Astrocyte of the spinal cord (primary cell): ENCODE measurements at regions not wholly inside any gene's neighbourhood (a gene's known extent, or its start where the extent isn't known, plus 50 kb on each side); places are given as distances from the start of the nearest gene placed in this dataset.
A peak's percentile ranks its signal among the peaks of the same experiment; 100 is the strongest.
"Not testable (repeated sequence)": the region's sequence is repeated elsewhere in the genome, so short reads cannot be mapped to it uniquely, and the experiment has no call there.

Source experiments
- DNase-seq: peaks from one replicate; pipeline ENCODE4 v3.0.0; 2011; ENCODE audit warnings: low read depth, low spot score
- H3K4me3 ChIP-seq: 2 replicates; pipeline ENCODE4 v1.5.1; 2011; ENCODE audit warnings: low read depth, mild to moderate bottlenecking, low read length, moderate library complexity
- CTCF ChIP-seq: IDR thresholded peaks from 2 replicates; pipeline ENCODE4 v1.5.1; 2012; ENCODE audit warnings: low read depth, mild to moderate bottlenecking, low read length, inconsistent platforms
- in situ Hi-C: cut with HindIII; loops from 2 replicates; pipeline ENCODE4 v1.10.0; 2017; ENCODE audit warnings: low sequenced_read_pairs

GRCh38 chr1:195193134-195193533 is 1415.1 kb downstream of the KCNT2 start:
- in situ Hi-C loops = no loop called here
- TF ChIP-seq CTCF = no peak

GRCh38 chr1:195188821-195189220 is 1419.4 kb downstream of the KCNT2 start:
- H3K4me3 ChIP-seq = no peak overlapping the region
- in situ Hi-C loops = no loop called here
- no peak for TF ChIP-seq CTCF
- peak; percentile 22 for DNase-seq

More at GRCh38 chr1:195193134-195193533, 1415.1 kb downstream of the KCNT2 start:
- H3K4me3 ChIP-seq = no peak overlapping the region
- no peak for DNase-seq

GRCh38 chr1:195186544-195186943 is 1421.7 kb downstream of the KCNT2 start:
- in situ Hi-C loops = no loop called here
- no peak overlapping the region for H3K4me3 ChIP-seq
- DNase-seq = no peak
- TF ChIP-seq CTCF = no peak

GRCh38 chr1:195185736-195186135 is 1422.5 kb downstream of the KCNT2 start:
- DNase-seq = no peak
- H3K4me3 ChIP-seq = no peak overlapping the region
- TF ChIP-seq CTCF = no peak
- in situ Hi-C loops = no loop called here

GRCh38 chr1:195185321-195185720 is 1422.9 kb downstream of the KCNT2 start:
- in situ Hi-C loops = no loop called here
- no peak for TF ChIP-seq CTCF
- no peak overlapping the region for H3K4me3 ChIP-seq
- DNase-seq = no peak

- no peak for DNase-seq
- in situ Hi-C loops = no loop called here
- TF ChIP-seq CTCF = no peak
- no peak overlapping the region for H3K4me3 ChIP-seq
These were observed 1434.5 kb downstream of the KCNT2 start for GRCh38 chr1:195173753-195174152.

GRCh38 chr1:195159795-195160194 is 1448.4 kb downstream of the KCNT2 start:
- in situ Hi-C loops, DNase-seq, H3K4me3 ChIP-seq: not testable (repeated sequence)
